ENCODE measurements at regions not wholly inside any gene's neighbourhood (a gene's known extent, or its start where the extent isn't known, plus 50 kb on each side); places are given as distances from the start of the nearest gene placed in this dataset.

DNA sequence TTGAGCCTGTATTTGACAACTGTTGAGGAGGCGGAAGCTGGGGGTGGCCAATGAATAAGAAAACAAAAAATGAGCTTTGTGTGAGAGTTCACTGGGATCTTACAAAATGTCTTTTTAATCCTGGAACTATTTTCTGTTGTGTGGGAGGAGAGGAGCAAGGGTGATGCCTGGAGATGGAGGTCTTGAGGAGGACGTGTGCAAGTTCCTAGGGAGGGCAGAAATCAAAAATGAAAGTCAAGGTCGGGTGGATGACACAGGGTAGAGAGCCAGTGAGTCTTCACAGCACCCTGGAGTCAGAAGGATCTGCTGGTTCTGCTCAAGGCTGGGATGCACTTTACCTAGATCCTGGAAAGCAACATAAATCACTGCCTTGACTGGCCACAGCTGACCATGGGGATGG lies 180.3 kb upstream of the PKDCC start:
- TF ChIP-seq, protein P1, sequence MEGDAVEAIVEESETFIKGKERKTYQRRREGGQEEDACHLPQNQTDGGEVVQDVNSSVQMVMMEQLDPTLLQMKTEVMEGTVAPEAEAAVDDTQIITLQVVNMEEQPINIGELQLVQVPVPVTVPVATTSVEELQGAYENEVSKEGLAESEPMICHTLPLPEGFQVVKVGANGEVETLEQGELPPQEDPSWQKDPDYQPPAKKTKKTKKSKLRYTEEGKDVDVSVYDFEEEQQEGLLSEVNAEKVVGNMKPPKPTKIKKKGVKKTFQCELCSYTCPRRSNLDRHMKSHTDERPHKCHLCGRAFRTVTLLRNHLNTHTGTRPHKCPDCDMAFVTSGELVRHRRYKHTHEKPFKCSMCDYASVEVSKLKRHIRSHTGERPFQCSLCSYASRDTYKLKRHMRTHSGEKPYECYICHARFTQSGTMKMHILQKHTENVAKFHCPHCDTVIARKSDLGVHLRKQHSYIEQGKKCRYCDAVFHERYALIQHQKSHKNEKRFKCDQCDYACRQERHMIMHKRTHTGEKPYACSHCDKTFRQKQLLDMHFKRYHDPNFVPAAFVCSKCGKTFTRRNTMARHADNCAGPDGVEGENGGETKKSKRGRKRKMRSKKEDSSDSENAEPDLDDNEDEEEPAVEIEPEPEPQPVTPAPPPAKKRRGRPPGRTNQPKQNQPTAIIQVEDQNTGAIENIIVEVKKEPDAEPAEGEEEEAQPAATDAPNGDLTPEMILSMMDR (IDR thresholded peaks at IDR 0.05; ENCODE audit: insufficient read depth, low read depth, low read length): no peak
- no peak for TF ChIP-seq EZH2 (IDR thresholded peaks at IDR 0.05; ENCODE audit: insufficient read depth, low read length)

Measured in astrocyte (in vitro differentiated cells and primary cell).